Fibroblast of the aortic adventitia (primary cell): ENCODE measurements at regions not wholly inside any gene's neighbourhood (a gene's known extent, or its start where the extent isn't known, plus 50 kb on each side); places are given as distances from the start of the nearest gene placed in this dataset.

Experiments
- DNase-seq: peaks from one replicate; pipeline ENCODE4 v3.0.0-alpha.2; 2010; ENCODE audit warnings: low read depth
- H3K4me3 ChIP-seq: 2 replicates; pipeline ENCODE4 v1.5.1; 2011; ENCODE audit warnings: low read depth, mild to moderate bottlenecking, control low read depth, low read length, moderate library complexity
- TF ChIP-seq, protein P1 (sequence below): IDR thresholded peaks from 2 replicates; pipeline ENCODE4 v1.5.1; 2011; ENCODE audit warnings: mild to moderate bottlenecking, low read length, control low read depth, inconsistent platforms; ENCODE audit not compliant: insufficient read depth

- no peak for DNase-seq
- TF ChIP-seq, protein P1, sequence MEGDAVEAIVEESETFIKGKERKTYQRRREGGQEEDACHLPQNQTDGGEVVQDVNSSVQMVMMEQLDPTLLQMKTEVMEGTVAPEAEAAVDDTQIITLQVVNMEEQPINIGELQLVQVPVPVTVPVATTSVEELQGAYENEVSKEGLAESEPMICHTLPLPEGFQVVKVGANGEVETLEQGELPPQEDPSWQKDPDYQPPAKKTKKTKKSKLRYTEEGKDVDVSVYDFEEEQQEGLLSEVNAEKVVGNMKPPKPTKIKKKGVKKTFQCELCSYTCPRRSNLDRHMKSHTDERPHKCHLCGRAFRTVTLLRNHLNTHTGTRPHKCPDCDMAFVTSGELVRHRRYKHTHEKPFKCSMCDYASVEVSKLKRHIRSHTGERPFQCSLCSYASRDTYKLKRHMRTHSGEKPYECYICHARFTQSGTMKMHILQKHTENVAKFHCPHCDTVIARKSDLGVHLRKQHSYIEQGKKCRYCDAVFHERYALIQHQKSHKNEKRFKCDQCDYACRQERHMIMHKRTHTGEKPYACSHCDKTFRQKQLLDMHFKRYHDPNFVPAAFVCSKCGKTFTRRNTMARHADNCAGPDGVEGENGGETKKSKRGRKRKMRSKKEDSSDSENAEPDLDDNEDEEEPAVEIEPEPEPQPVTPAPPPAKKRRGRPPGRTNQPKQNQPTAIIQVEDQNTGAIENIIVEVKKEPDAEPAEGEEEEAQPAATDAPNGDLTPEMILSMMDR: no peak
- no peak overlapping the region for H3K4me3 ChIP-seq
These were observed 1110.0 kb upstream of the ACVR2A start for GRCh38 chr2:146734821-146735190.

GRCh38 chr2:146734042-146734820, 1110.6 kb upstream of the ACVR2A start:
- no peak overlapping the region for H3K4me3 ChIP-seq
- DNase-seq: peak; percentile 87
- TF ChIP-seq, protein P1: peak; percentile 52

DNA sequence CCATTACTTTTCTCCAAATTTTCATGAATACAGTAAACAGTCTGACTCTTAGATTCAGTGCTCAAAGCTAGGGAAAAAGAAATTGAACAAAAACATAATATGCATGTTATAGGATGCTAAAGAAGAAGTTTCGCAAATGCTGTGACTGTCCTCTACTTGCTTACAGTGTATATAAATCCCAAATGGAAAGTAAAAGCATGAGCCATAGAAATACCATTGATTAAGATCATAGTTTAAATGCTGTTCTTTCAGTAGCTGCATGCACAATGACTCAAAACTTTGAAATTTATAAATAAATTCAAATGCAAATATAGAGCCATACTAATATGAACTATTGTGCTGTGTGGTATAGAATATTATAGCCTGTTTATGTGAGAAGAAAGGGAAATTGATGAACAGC, 1113.9 kb upstream of the ACVR2A start:
- no peak overlapping the region for H3K4me3 ChIP-seq
- TF ChIP-seq, protein P1: no peak
- peak; percentile 2 for DNase-seq

- no peak overlapping the region for H3K4me3 ChIP-seq
- DNase-seq: no peak
- TF ChIP-seq, protein P1: no peak
These were observed 1123.3 kb upstream of the ACVR2A start for GRCh38 chr2:146721486-146721885.

- TF ChIP-seq, protein P1: no peak
- no peak overlapping the region for H3K4me3 ChIP-seq
- DNase-seq: no peak
These were observed 1124.7 kb upstream of the ACVR2A start for GRCh38 chr2:146720170-146720569.

- DNase-seq: no peak
- no peak overlapping the region for H3K4me3 ChIP-seq
- TF ChIP-seq, protein P1: no peak
These were observed 1128.2 kb upstream of the ACVR2A start for GRCh38 chr2:146716591-146716990.

- no peak overlapping the region for H3K4me3 ChIP-seq
- no peak for DNase-seq
- TF ChIP-seq, protein P1: no peak
These were observed 1135.8 kb upstream of the ACVR2A start for GRCh38 chr2:146709004-146709403.
